ENCODE measurements at regions not wholly inside any gene's neighbourhood (a gene's known extent, or its start where the extent isn't known, plus 50 kb on each side); places are given as distances from the start of the nearest gene placed in this dataset.

GRCh38 chr3:89876116-89876515, 768.7 kb downstream of the EPHA3 start:
- Histone ChIP-seq H3K27ac (ENCODE audit: low read depth in 1 of 2, low read length in 2 of 2) (no peak overlapping the region), H3K4me3 (ENCODE audit: low read length) (no peak overlapping the region), H3K27me3 (ENCODE audit: control insufficient read depth in 1 of 2, insufficient read depth in 2 of 2, low read length in 2 of 2) (no peaks in the 10 kb centered on the region), H3K36me3 (ENCODE audit: insufficient read depth, low read length) (no peaks in the 10 kb centered on the region), H3K4me1 (ENCODE audit: insufficient read depth, low read length) (no peaks in the 10 kb centered on the region), H3K9me3 (ENCODE audit: control insufficient read depth in 1 of 2, insufficient read depth in 1 of 2, low read length in 2 of 2) (peaks cover 7 to 17% of the 10 kb centered on the region in 2 experiments)
- TF ChIP-seq, protein P1, sequence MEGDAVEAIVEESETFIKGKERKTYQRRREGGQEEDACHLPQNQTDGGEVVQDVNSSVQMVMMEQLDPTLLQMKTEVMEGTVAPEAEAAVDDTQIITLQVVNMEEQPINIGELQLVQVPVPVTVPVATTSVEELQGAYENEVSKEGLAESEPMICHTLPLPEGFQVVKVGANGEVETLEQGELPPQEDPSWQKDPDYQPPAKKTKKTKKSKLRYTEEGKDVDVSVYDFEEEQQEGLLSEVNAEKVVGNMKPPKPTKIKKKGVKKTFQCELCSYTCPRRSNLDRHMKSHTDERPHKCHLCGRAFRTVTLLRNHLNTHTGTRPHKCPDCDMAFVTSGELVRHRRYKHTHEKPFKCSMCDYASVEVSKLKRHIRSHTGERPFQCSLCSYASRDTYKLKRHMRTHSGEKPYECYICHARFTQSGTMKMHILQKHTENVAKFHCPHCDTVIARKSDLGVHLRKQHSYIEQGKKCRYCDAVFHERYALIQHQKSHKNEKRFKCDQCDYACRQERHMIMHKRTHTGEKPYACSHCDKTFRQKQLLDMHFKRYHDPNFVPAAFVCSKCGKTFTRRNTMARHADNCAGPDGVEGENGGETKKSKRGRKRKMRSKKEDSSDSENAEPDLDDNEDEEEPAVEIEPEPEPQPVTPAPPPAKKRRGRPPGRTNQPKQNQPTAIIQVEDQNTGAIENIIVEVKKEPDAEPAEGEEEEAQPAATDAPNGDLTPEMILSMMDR (IDR thresholded peaks at IDR 0.05), result no peak
- no peak overlapping the region for H3K4me3 Mint-ChIP-seq
- H3K36me3 Mint-ChIP-seq (ENCODE audit: low read depth), result no peaks in the 10 kb centered on the region
- POLR2A ChIA-PET, result no interaction called here
- no peak for DNase-seq
- H3K27me3 Mint-ChIP-seq, result no peaks in the 10 kb centered on the region
- H3K4me1 Mint-ChIP-seq (ENCODE audit: low read depth), result no peaks in the 10 kb centered on the region
- CTCF ChIA-PET, result no interaction called here
- H3K9me3 Mint-ChIP-seq, result peaks cover 11% of the 10 kb centered on the region
- no peak for ATAC-seq (ENCODE audit: poor library complexity)
- intact Hi-C loops (cut with DNase I, micrococcal nuclease), result no loop called here
- H3K27ac Mint-ChIP-seq, result no peak overlapping the region

GRCh38 chr3:89877230-89877629, 769.8 kb downstream of the EPHA3 start:
- H3K4me3 Mint-ChIP-seq, result no peak overlapping the region
- intact Hi-C loops (cut with DNase I, micrococcal nuclease), result no loop called here

GRCh38 chr3:89889386-89889785, 782.0 kb downstream of the EPHA3 start:
- Mint-ChIP-seq H3K27ac (no peak overlapping the region), H3K9me3 (peaks cover 2% of the 10 kb centered on the region), H3K4me3 (no peak overlapping the region), H3K4me1 (ENCODE audit: low read depth) (no peaks in the 10 kb centered on the region), H3K36me3 (ENCODE audit: low read depth) (no peaks in the 10 kb centered on the region), H3K27me3 (no peaks in the 10 kb centered on the region)
- Histone ChIP-seq H3K4me3 (ENCODE audit: low read length) (no peak overlapping the region), H3K36me3 (ENCODE audit: insufficient read depth, low read length) (no peaks in the 10 kb centered on the region), H3K27ac (ENCODE audit: low read depth in 1 of 2, low read length in 2 of 2) (no peak overlapping the region), H3K4me1 (ENCODE audit: insufficient read depth, low read length) (no peaks in the 10 kb centered on the region), H3K27me3 (ENCODE audit: control insufficient read depth in 1 of 2, insufficient read depth in 2 of 2, low read length in 2 of 2) (no peaks in the 10 kb centered on the region), H3K9me3 (ENCODE audit: control insufficient read depth in 1 of 2, insufficient read depth in 1 of 2, low read length in 2 of 2) (peaks cover 0 to 15% of the 10 kb centered on the region in 2 experiments)
- TF ChIP-seq, protein P1 (IDR thresholded peaks at IDR 0.05), result no peak
- no peak for ATAC-seq (ENCODE audit: poor library complexity)
- CTCF ChIA-PET, result no interaction called here
- POLR2A ChIA-PET, result no interaction called here
- DNase-seq, result no peak
- intact Hi-C loops (cut with DNase I, micrococcal nuclease), result no loop called here

More at GRCh38 chr3:89877230-89877629, 769.8 kb downstream of the EPHA3 start:
- Histone ChIP-seq H3K27ac (ENCODE audit: low read depth in 1 of 2, low read length in 2 of 2) (no peak overlapping the region), H3K4me1 (ENCODE audit: insufficient read depth, low read length) (no peaks in the 10 kb centered on the region), H3K27me3 (ENCODE audit: control insufficient read depth in 1 of 2, insufficient read depth in 2 of 2, low read length in 2 of 2) (no peaks in the 10 kb centered on the region), H3K4me3 (ENCODE audit: low read length) (no peak overlapping the region), H3K36me3 (ENCODE audit: insufficient read depth, low read length) (no peaks in the 10 kb centered on the region), H3K9me3 (ENCODE audit: control insufficient read depth in 1 of 2, insufficient read depth in 1 of 2, low read length in 2 of 2) (peaks cover 7 to 19% of the 10 kb centered on the region in 2 experiments)
- POLR2A ChIA-PET, result no interaction called here
- Mint-ChIP-seq H3K9me3 (peaks cover 11% of the 10 kb centered on the region), H3K36me3 (ENCODE audit: low read depth) (no peaks in the 10 kb centered on the region), H3K27ac (no peak overlapping the region), H3K4me1 (ENCODE audit: low read depth) (no peaks in the 10 kb centered on the region), H3K27me3 (no peaks in the 10 kb centered on the region)
- TF ChIP-seq, protein P1 (IDR thresholded peaks at IDR 0.05), result no peak
- DNase-seq, result peak in 1 of 14 experiments; percentile 4
- CTCF ChIA-PET, result no interaction called here
- no peak for ATAC-seq (ENCODE audit: poor library complexity)
